IPS-20b (cell line): ENCODE measurements at regions not wholly inside any gene's neighbourhood (a gene's known extent, or its start where the extent isn't known, plus 50 kb on each side); places are given as distances from the start of the nearest gene placed in this dataset.
"Not testable (repeated sequence)": the region's sequence is repeated elsewhere in the genome, so short reads cannot be mapped to it uniquely, and the experiment has no call there.

Experiments used
- H3K27ac ChIP-seq: one replicate; pipeline ENCODE4 v1.5.1; 2013; ENCODE audit warnings: low read length
- H3K27me3 ChIP-seq: 2 replicates; pipeline ENCODE4 v1.6.1; 2013; ENCODE audit warnings: mild to moderate bottlenecking, low read length, inconsistent platforms; ENCODE audit not compliant: insufficient read depth
- H3K36me3 ChIP-seq: 2 replicates; pipeline ENCODE4 v1.6.1; 2013; ENCODE audit warnings: low read depth, mild to moderate bottlenecking, inconsistent platforms, low read length, moderate library complexity; ENCODE audit not compliant: insufficient read depth
- H3K4me1 ChIP-seq: 2 replicates; pipeline ENCODE4 v1.6.1; 2013; ENCODE audit warnings: mild to moderate bottlenecking, control low read depth, inconsistent platforms, low read length, moderate library complexity; ENCODE audit not compliant: insufficient read depth
- H3K4me3 ChIP-seq: 2 replicates; pipeline ENCODE4 v1.5.1; 2013; ENCODE audit warnings: mild to moderate bottlenecking, low read length, inconsistent platforms
- H3K9ac ChIP-seq: 2 replicates; pipeline ENCODE4 v1.6.1; 2013; ENCODE audit warnings: low read depth, mild to moderate bottlenecking, inconsistent platforms, low read length, moderate library complexity
- H3K9me3 ChIP-seq: 2 replicates; pipeline ENCODE4 v1.6.1; 2013; ENCODE audit warnings: mild to moderate bottlenecking, low read depth, low read length, inconsistent platforms; ENCODE audit not compliant: insufficient read depth

GRCh38 chr1:72983011-72983410, 700.7 kb upstream of the NEGR1 start:
- not testable (repeated sequence) for H3K9ac ChIP-seq, H3K27me3 ChIP-seq, H3K9me3 ChIP-seq, H3K27ac ChIP-seq, H3K36me3 ChIP-seq, H3K4me3 ChIP-seq
- H3K4me1 ChIP-seq = peaks cover 24% of the 10 kb centered on the region

DNA sequence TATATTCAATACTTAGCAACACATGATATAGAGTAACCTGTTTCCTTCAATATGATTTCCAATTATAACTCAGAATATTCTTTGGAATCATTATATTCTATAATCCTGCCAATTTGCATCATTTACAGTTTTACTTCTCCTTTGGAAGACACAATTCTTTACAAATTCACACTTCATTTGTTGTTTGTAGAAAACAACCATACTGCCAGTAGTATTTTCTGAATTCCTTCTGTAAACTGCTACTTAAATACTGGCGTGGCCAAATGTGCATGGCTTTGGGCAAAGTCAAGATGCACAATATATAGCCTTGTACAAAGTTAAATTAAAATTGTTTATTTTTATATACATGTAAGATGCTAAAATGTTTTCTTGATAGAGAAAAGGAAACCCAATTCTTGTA, 687.1 kb upstream of the NEGR1 start:
- no peaks in the 10 kb centered on the region for H3K27me3 ChIP-seq
- H3K4me3 ChIP-seq = no peak overlapping the region
- H3K9me3 ChIP-seq = no peaks in the 10 kb centered on the region
- H3K36me3 ChIP-seq = no peaks in the 10 kb centered on the region
- H3K9ac ChIP-seq = no peak overlapping the region
- no peaks in the 10 kb centered on the region for H3K4me1 ChIP-seq
- H3K27ac ChIP-seq = no peak overlapping the region

GRCh38 chr1:72954943-72955342, 672.6 kb upstream of the NEGR1 start:
- Histone ChIP-seq H3K4me3 (no peak overlapping the region), H3K27ac (no peak overlapping the region), H3K36me3 (no peaks in the 10 kb centered on the region), H3K9ac (no peak overlapping the region), H3K9me3 (no peaks in the 10 kb centered on the region), H3K4me1 (peaks cover 9% of the 10 kb centered on the region; the same call in 1 of the 2 replicates), H3K27me3 (no peaks in the 10 kb centered on the region)

GRCh38 chr1:72950900-72951299, 668.6 kb upstream of the NEGR1 start:
- not testable (repeated sequence) for H3K9ac ChIP-seq, H3K4me3 ChIP-seq, H3K36me3 ChIP-seq, H3K27me3 ChIP-seq, H3K27ac ChIP-seq, H3K9me3 ChIP-seq
- H3K4me1 ChIP-seq = peaks cover 18% of the 10 kb centered on the region

DNA sequence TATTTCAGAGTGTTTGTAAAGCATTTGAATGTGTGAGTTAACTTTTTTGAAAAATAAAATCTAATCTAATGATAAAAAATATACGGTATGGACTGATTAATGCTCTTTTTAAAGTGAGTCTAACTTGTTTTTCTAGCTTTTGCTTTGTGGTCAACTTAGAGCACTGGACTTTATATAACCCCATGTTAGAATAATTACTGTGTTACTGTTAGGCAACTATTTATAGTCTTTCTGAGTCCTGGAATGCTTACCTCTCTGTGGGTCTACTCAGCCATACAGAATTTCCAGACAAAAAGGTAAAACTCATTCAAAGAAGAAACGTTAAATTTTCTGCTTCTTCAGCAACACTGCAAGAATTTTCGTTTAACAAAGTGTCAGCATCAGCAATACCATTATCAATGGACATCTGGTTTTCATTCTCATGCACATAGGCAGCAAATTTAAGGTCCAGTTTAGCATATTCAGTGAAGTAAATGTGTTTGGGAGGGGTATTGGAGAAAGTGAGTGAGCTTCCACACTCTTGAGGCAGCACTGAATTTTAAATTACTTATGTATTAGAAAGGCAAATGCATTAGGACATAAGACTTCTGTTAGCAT, 664.7 kb upstream of the NEGR1 start:
- no peaks in the 10 kb centered on the region for H3K36me3 ChIP-seq
- no peak overlapping the region for H3K27ac ChIP-seq
- no peak overlapping the region for H3K4me3 ChIP-seq

DNA sequence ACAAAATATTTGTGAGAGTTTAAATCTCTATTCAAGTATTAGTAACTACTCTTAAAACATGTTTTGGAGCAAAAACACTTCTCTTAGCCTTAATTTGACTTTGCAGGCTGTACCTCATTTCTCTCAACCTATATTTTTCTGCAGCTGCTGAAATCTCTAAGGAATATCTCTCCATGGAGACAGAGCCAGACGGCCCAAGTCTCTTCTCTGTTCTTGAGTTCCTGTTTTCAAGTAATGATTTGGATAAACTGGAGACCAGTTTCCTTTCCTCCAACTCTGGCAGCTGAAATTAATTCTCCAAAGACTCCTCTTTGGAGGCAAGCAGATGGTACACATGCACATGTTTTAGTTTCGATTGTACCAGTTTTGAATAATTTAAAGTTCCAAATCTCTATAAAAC, 659.7 kb upstream of the NEGR1 start:
- no peaks in the 10 kb centered on the region for H3K36me3 ChIP-seq
- no peak overlapping the region for H3K4me3 ChIP-seq
- H3K4me1 ChIP-seq = peaks cover 14% of the 10 kb centered on the region
- H3K27me3 ChIP-seq = no peaks in the 10 kb centered on the region
- H3K9ac ChIP-seq = no peak overlapping the region
- H3K27ac ChIP-seq = no peak overlapping the region
- H3K9me3 ChIP-seq = no peaks in the 10 kb centered on the region

More for the DNA sequence above, 664.7 kb upstream of the NEGR1 start:
- no peaks in the 10 kb centered on the region for H3K27me3 ChIP-seq
- H3K4me1 ChIP-seq = peaks cover 23% of the 10 kb centered on the region
- no peak overlapping the region for H3K9ac ChIP-seq
- H3K9me3 ChIP-seq = no peaks in the 10 kb centered on the region

DNA sequence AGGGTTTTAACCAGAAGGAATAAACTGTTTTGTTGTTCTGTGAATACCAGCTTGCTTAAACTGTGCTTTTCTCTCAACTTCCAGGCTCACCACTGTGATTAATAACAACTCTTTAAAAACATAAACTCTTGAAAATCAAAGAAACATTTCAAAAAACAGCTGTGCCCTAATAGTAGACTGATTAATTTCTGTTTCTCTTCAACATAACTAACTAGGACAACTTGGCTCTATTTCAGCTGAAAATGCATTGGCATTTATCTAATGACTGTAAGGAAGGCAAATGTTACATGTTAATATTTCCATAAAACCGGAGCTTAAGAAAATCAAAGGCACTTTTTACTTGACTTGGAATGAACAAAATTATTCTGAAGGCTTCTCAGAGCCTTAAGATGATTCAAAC, 656.1 kb upstream of the NEGR1 start:
- Histone ChIP-seq H3K27ac (no peak overlapping the region), H3K4me1 (no peaks in the 10 kb centered on the region), H3K36me3 (no peaks in the 10 kb centered on the region), H3K9ac (no peak overlapping the region), H3K4me3 (no peak overlapping the region), H3K27me3 (no peaks in the 10 kb centered on the region), H3K9me3 (no peaks in the 10 kb centered on the region)

DNA sequence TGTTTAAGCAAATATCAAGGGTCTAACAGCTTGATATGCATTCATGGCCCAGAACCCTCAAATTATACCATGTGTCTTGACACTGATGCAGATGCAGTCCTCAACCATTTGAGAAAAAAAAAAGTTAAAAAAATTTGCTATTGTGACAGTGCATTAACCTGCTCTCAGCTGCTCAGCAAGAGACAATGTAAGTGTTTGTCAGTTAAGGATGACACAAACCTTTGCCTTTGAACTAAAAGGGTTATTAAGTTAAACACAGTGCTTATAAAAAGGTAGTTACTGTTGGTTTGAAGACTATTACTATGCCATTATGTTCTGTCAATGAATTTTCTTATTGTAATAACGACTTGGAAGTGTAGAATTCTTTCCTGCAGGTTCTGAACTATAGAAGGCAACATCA, 655.6 kb upstream of the NEGR1 start:
- Histone ChIP-seq H3K36me3 (no peaks in the 10 kb centered on the region), H3K27me3 (no peaks in the 10 kb centered on the region), H3K4me1 (no peaks in the 10 kb centered on the region), H3K27ac (no peak overlapping the region), H3K4me3 (no peak overlapping the region), H3K9ac (no peak overlapping the region), H3K9me3 (peaks cover under 1% of the 10 kb centered on the region; the same call in 1 of the 2 replicates)

DNA sequence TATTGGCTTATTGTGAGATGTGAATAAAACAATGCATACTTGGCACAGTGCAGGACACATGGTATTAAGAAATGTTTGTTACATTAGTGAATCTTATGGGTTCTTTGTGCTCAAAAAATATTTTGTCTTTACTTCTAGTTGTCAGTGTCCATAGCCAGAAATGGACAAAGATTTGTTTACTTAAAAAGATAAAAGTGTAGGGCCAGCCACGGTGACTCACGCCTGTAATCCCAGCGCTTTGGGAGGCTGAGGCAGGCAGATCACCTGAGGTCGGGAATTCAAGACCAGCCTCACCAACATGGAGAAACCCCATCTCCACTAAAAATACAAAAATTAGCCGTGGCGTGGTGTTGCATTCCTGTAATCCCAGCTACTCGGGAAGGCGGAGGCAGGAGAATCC, 654.6 kb upstream of the NEGR1 start:
- H3K4me3 ChIP-seq = no peak overlapping the region
- peaks cover 4% of the 10 kb centered on the region; the same call in 1 of the 2 replicates for H3K9me3 ChIP-seq
- no peak overlapping the region for H3K27ac ChIP-seq
- no peaks in the 10 kb centered on the region for H3K27me3 ChIP-seq
- H3K4me1 ChIP-seq = no peaks in the 10 kb centered on the region
- no peaks in the 10 kb centered on the region for H3K36me3 ChIP-seq
- H3K9ac ChIP-seq = no peak overlapping the region

GRCh38 chr1:72936151-72936740, 653.9 kb upstream of the NEGR1 start:
- H3K9me3 ChIP-seq = peaks cover 4% of the 10 kb centered on the region; the same call in 1 of the 2 replicates
- no peak overlapping the region for H3K27ac ChIP-seq
- H3K27me3 ChIP-seq = no peaks in the 10 kb centered on the region
- H3K36me3 ChIP-seq = no peaks in the 10 kb centered on the region
- no peak overlapping the region for H3K9ac ChIP-seq
- H3K4me3 ChIP-seq = no peak overlapping the region
- H3K4me1 ChIP-seq = no peaks in the 10 kb centered on the region

DNA sequence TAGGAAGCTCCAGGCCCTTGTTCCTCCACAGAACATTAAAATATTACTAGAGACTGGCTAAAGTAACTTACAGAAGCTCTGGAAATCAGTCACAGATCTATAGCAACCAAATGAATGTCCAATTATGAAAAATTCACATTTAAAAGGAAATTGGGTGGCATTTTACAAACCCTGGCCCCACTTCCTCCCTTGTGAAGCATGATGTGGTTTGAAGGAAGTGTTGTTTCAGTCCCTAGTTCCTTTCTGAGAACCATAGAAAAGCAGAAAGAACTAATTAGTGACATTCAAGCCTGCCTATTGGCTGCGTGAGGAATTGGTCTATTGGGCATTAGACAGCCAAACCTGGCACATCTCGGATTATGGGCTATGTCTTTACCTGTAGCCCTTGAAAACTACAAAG, 649.7 kb upstream of the NEGR1 start:
- H3K9me3 ChIP-seq = peaks cover 4% of the 10 kb centered on the region; the same call in 1 of the 2 replicates

GRCh38 chr1:72930528-72930927, 648.2 kb upstream of the NEGR1 start:
- no peak overlapping the region for H3K4me3 ChIP-seq
- H3K4me1 ChIP-seq = peaks cover 5% of the 10 kb centered on the region
- no peak overlapping the region for H3K9ac ChIP-seq
- H3K9me3 ChIP-seq = peaks cover 4% of the 10 kb centered on the region; the same call in 1 of the 2 replicates
- no peaks in the 10 kb centered on the region for H3K36me3 ChIP-seq
- no peaks in the 10 kb centered on the region for H3K27me3 ChIP-seq
- H3K27ac ChIP-seq = no peak overlapping the region

More for the DNA sequence above, 649.7 kb upstream of the NEGR1 start:
- no peak overlapping the region for H3K9ac ChIP-seq
- H3K36me3 ChIP-seq = no peaks in the 10 kb centered on the region
- H3K27ac ChIP-seq = no peak overlapping the region
- H3K27me3 ChIP-seq = no peaks in the 10 kb centered on the region
- H3K4me1 ChIP-seq = peaks cover 5% of the 10 kb centered on the region; the same call in 1 of the 2 replicates
- no peak overlapping the region for H3K4me3 ChIP-seq
